Stimulated activated CD4-positive, alpha-beta T cell treated with anti-CD3 and anti-CD28 coated beads, Interleukin-2, amount 100 ng/mL, for 48 hours (primary cell): ENCODE measurements at regions not wholly inside any gene's neighbourhood (a gene's known extent, or its start where the extent isn't known, plus 50 kb on each side); places are given as distances from the start of the nearest gene placed in this dataset.
"Not testable (repeated sequence)": the region's sequence is repeated elsewhere in the genome, so short reads cannot be mapped to it uniquely, and the experiment has no call there.

Experiments used
- DNase-seq, 2 donors: peaks; one replicate each; pipeline ENCODE4 v3.0.0-alpha.2; 2020

GRCh38 chr6:113758214-113758613 is 98.9 kb upstream of the MARCKS start:
- DNase-seq, result no peak

- no peak for DNase-seq
Observed at GRCh38 chr6:113758826-113759574, 98.1 kb upstream of the MARCKS start.

GRCh38 chr6:113762641-113763040 is 94.5 kb upstream of the MARCKS start:
- no peak for DNase-seq

GRCh38 chr6:113763311-113763766 is 93.8 kb upstream of the MARCKS start:
- no peak for DNase-seq

- no peak for DNase-seq
Observed at GRCh38 chr6:113763876-113764275, 93.3 kb upstream of the MARCKS start.

- DNase-seq, result no peak
Observed at GRCh38 chr6:113765909-113766308, 91.2 kb upstream of the MARCKS start.

GRCh38 chr6:113767985-113768384 is 89.2 kb upstream of the MARCKS start:
- DNase-seq, result no peak

GRCh38 chr6:113772961-113773360 is 84.2 kb upstream of the MARCKS start:
- DNase-seq, result no peak

GRCh38 chr6:113774127-113774825 is 82.9 kb upstream of the MARCKS start:
- DNase-seq, result no peak

GRCh38 chr6:113776998-113777397 is 80.1 kb upstream of the MARCKS start:
- no peak for DNase-seq

GRCh38 chr6:113777601-113778000 is 79.5 kb upstream of the MARCKS start:
- DNase-seq, result no peak

GRCh38 chr6:113779656-113780055 is 77.5 kb upstream of the MARCKS start:
- no peak for DNase-seq

GRCh38 chr6:113782636-113783035 is 74.5 kb upstream of the MARCKS start:
- DNase-seq, result no peak

- DNase-seq, result no peak
Observed at GRCh38 chr6:113786168-113786567, 71.0 kb upstream of the MARCKS start.

GRCh38 chr6:113788586-113788985 is 68.6 kb upstream of the MARCKS start:
- no peak for DNase-seq

- DNase-seq, result not testable (repeated sequence)
Observed at GRCh38 chr6:113791225-113791624, 65.9 kb upstream of the MARCKS start.

GRCh38 chr6:113795371-113795770 is 61.8 kb upstream of the MARCKS start:
- DNase-seq, result not testable (repeated sequence)

- no peak for DNase-seq
Observed at GRCh38 chr6:113796038-113796437, 61.1 kb upstream of the MARCKS start.

GRCh38 chr6:113802779-113803178 is 54.4 kb upstream of the MARCKS start:
- no peak for DNase-seq

- DNase-seq, result no peak
Observed at GRCh38 chr6:113805173-113805790, 51.9 kb upstream of the MARCKS start.

GRCh38 chr6:113805811-113806495 is 51.2 kb upstream of the MARCKS start:
- no peak for DNase-seq
